GM12892 (cell line): ENCODE measurements at regions not wholly inside any gene's neighbourhood (a gene's known extent, or its start where the extent isn't known, plus 50 kb on each side); places are given as distances from the start of the nearest gene placed in this dataset.

Experiments
- POLR2A ChIP-seq: IDR thresholded peaks from 2 replicates; pipeline ENCODE4 v1.6.1; 2011; ENCODE audit warnings: low read depth, low read length, control low read depth
- POLR2AphosphoS5 ChIP-seq: IDR thresholded peaks from 2 replicates; pipeline ENCODE4 v1.6.1; 2011; ENCODE audit warnings: low read depth, low read length, control low read depth
- TAF1 ChIP-seq: IDR thresholded peaks from 2 replicates; pipeline ENCODE4 v1.6.1; 2011; ENCODE audit warnings: low read depth, mild to moderate bottlenecking, control low read depth, low read length, borderline replicate concordance

DNA sequence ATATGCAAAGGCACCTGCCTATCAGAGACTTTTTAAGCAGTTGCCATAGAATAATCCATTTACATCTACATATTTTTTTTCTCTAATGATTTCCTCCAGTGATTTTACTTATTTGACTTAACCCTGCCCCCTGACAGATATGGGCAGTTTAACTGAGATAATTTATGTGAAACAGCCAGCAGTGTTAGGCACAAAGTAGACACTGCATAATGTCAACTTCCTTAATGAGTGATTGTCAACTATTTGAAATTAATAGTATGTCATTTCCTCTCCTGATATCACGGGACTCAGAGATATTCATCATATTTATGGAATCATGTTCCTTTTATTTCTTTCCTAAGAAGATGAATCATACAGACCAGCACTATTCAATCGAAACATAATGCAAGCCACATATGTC, 179.9 kb upstream of the ATP10A start:
- TF ChIP-seq TAF1: no peak
- no peak for TF ChIP-seq POLR2AphosphoS5
- TF ChIP-seq POLR2A: no peak
